DND-41 (cell line): ENCODE measurements at regions not wholly inside any gene's neighbourhood (a gene's known extent, or its start where the extent isn't known, plus 50 kb on each side); places are given as distances from the start of the nearest gene placed in this dataset.

Experiments used
- ATAC-seq: fragments of 200-7000 bp; cut with Tn5 transposase; 3 replicates; pipeline ENCODE4 v1.9.1; 2021; ENCODE audit warnings: low read depth; ENCODE audit not compliant: insufficient read depth
- DNase-seq: peaks from one replicate; pipeline ENCODE4 v3.0.0-alpha.2; 2020
- H2AFZ ChIP-seq: 2 replicates; pipeline ENCODE4 v1.6.0; 2012; ENCODE audit warnings: low read depth, low read length
- H3K27ac ChIP-seq: 2 replicates; pipeline ENCODE4 v1.5.1; 2012; ENCODE audit warnings: low read length, inconsistent platforms
- H3K27me3 ChIP-seq: fragments of 200-600 bp; sonication (generic); 2 replicates; pipeline ENCODE4 v1.6.0; 2012; ENCODE audit warnings: low read length, mild to moderate bottlenecking, inconsistent platforms; ENCODE audit not compliant: insufficient read depth, poor library complexity
- H3K36me3 ChIP-seq: 2 replicates; pipeline ENCODE4 v1.5.1; 2012; ENCODE audit warnings: low read length, inconsistent platforms; ENCODE audit not compliant: insufficient read depth
- H3K4me1 ChIP-seq: 2 replicates; pipeline ENCODE4 v1.5.1; 2012; ENCODE audit warnings: mild to moderate bottlenecking, low read length; ENCODE audit not compliant: insufficient read depth
- H3K4me2 ChIP-seq: 2 replicates; pipeline ENCODE4 v1.6.0; 2012; ENCODE audit warnings: mild to moderate bottlenecking, moderate library complexity, low read length, inconsistent platforms; ENCODE audit not compliant: insufficient read depth
- H3K4me3 ChIP-seq, 2 experiments: fragments of 200-600 bp in 1 of 2; shearing (Covaris generic) in 1 of 2; 2 replicates each; pipeline ENCODE4 v1.5.1; 2012 to 2016; ENCODE audit warnings: inconsistent platforms in 2 of 2, low read length in 2 of 2, mild to moderate bottlenecking in 2 of 2, low read depth in 1 of 2, moderate library complexity in 1 of 2
- H3K79me2 ChIP-seq: 2 replicates; pipeline ENCODE4 v1.6.0; 2012; ENCODE audit warnings: low read length, inconsistent platforms; ENCODE audit not compliant: insufficient read depth
- H3K9ac ChIP-seq: 2 replicates; pipeline ENCODE4 v1.6.0; 2012; ENCODE audit warnings: low read depth, mild to moderate bottlenecking, inconsistent platforms, low read length, moderate library complexity
- H3K9me3 ChIP-seq: 2 replicates; pipeline ENCODE4 v1.5.1; 2012; ENCODE audit warnings: low read length, moderate library complexity, mild to moderate bottlenecking, inconsistent platforms; ENCODE audit not compliant: insufficient read depth, severe bottlenecking
- H4K20me1 ChIP-seq: 2 replicates; pipeline ENCODE4 v1.6.0; 2012; ENCODE audit warnings: low read length; ENCODE audit not compliant: insufficient read depth
- EZH2 ChIP-seq: IDR thresholded peaks from 3 replicates; pipeline ENCODE4 v1.6.1; 2012; ENCODE audit warnings: borderline replicate concordance, low read depth, mild to moderate bottlenecking, moderate library complexity, low read length, inconsistent platforms; ENCODE audit not compliant: severe bottlenecking
- TF ChIP-seq, protein P1 (sequence below): IDR thresholded peaks from 2 replicates; pipeline ENCODE4 v1.5.1; 2012; ENCODE audit warnings: borderline replicate concordance, low read length, moderate library complexity, mild to moderate bottlenecking; ENCODE audit not compliant: poor library complexity, severe bottlenecking; ENCODE audit errors: extremely low read depth

DNA sequence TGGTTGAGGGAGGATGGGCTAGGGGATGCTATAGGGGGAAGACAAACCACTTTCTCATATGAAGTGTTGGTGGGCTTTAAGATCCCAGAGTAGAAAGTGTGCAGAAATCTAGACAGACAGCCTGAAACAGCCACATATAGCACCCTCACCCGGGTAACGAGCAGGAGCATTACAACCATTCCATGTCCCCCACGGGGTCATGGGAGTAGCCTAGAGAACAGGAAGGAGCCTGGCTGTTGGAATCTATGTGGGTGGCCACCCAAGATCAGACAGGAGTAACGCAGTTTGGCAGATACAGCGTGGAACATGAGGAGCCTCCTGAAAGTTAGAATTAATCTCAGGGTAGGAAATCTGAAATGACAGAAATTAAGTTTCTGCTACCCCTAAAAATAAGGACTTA is 146.1 kb upstream of the RAI14 start:
- H4K20me1 ChIP-seq: no peaks in the 10 kb centered on the region
- H3K4me2 ChIP-seq: no peak overlapping the region
- H3K36me3 ChIP-seq: no peaks in the 10 kb centered on the region
- H3K4me3 ChIP-seq: no peak overlapping the region
- H3K79me2 ChIP-seq: no peaks in the 10 kb centered on the region
- TF ChIP-seq, protein P1, sequence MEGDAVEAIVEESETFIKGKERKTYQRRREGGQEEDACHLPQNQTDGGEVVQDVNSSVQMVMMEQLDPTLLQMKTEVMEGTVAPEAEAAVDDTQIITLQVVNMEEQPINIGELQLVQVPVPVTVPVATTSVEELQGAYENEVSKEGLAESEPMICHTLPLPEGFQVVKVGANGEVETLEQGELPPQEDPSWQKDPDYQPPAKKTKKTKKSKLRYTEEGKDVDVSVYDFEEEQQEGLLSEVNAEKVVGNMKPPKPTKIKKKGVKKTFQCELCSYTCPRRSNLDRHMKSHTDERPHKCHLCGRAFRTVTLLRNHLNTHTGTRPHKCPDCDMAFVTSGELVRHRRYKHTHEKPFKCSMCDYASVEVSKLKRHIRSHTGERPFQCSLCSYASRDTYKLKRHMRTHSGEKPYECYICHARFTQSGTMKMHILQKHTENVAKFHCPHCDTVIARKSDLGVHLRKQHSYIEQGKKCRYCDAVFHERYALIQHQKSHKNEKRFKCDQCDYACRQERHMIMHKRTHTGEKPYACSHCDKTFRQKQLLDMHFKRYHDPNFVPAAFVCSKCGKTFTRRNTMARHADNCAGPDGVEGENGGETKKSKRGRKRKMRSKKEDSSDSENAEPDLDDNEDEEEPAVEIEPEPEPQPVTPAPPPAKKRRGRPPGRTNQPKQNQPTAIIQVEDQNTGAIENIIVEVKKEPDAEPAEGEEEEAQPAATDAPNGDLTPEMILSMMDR: no peak
- TF ChIP-seq EZH2: no peak
- peaks cover 4% of the 10 kb centered on the region for H3K27me3 ChIP-seq
- no peak for ATAC-seq
- H3K4me1 ChIP-seq: no peaks in the 10 kb centered on the region
- no peaks in the 10 kb centered on the region for H3K9me3 ChIP-seq
- no peak for DNase-seq
- H3K27ac ChIP-seq: no peak overlapping the region
- H2AFZ ChIP-seq: no peak overlapping the region
- no peak overlapping the region for H3K9ac ChIP-seq

DNA sequence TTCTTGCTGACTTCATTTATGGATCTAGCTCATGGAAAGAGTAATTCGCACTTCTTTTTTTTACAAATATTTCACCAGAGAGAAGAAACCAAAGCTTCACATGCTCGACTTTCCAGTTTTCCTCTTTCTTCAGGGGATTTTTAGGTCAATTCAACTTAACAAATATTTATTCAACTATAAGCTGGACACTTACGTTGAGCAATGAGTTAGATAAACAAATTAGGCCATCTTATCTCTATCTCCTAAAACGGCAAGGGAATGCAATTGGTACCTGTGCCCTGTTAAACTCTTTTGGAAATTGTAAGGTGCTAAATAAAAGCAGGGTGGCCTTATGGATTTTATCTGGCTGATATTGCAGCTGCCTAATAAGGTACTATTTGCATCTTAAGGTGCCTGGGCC is 145.1 kb upstream of the RAI14 start:
- Histone ChIP-seq H3K27ac (no peak overlapping the region), H2AFZ (no peak overlapping the region), H3K4me3 (no peak overlapping the region), H3K36me3 (no peaks in the 10 kb centered on the region), H3K4me1 (no peaks in the 10 kb centered on the region), H3K27me3 (peaks cover 4% of the 10 kb centered on the region), H3K79me2 (no peaks in the 10 kb centered on the region), H3K4me2 (no peak overlapping the region), H3K9ac (no peak overlapping the region), H3K9me3 (no peaks in the 10 kb centered on the region), H4K20me1 (no peaks in the 10 kb centered on the region)
- ATAC-seq (no peak), DNase-seq (no peak)
- no peak for TF ChIP-seq EZH2
- TF ChIP-seq, protein P1: no peak

DNA sequence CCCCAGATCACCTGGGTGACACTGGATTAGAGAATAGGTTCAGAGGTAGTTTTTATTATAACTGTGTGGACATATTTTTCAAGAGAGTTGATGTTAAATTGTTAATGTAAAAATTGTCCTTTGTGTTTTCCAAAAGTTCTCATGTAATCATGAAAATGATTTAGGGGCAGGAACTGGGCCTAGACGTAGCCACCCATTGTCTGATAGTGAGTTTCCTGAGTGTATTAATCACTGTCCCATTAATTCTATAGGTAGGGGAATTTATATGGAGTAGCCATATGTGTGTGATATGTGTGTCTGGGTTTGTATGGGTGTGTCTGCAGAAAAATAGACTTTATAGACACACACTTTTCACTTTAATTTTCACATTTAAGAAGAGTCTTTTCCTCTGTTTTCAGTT is 144.6 kb upstream of the RAI14 start:
- no peak overlapping the region for H3K4me2 ChIP-seq
- no peaks in the 10 kb centered on the region for H3K9me3 ChIP-seq
- no peak overlapping the region for H2AFZ ChIP-seq
- no peak overlapping the region for H3K27ac ChIP-seq
- no peak for TF ChIP-seq EZH2
- TF ChIP-seq, protein P1: no peak
- no peak overlapping the region for H3K9ac ChIP-seq
- H3K36me3 ChIP-seq: no peaks in the 10 kb centered on the region
- H4K20me1 ChIP-seq: no peaks in the 10 kb centered on the region
- H3K4me3 ChIP-seq: no peak overlapping the region
- H3K4me1 ChIP-seq: no peaks in the 10 kb centered on the region
- DNase-seq (no peak), ATAC-seq (no peak)
- no peaks in the 10 kb centered on the region for H3K79me2 ChIP-seq
- H3K27me3 ChIP-seq: peaks cover 4% of the 10 kb centered on the region

DNA sequence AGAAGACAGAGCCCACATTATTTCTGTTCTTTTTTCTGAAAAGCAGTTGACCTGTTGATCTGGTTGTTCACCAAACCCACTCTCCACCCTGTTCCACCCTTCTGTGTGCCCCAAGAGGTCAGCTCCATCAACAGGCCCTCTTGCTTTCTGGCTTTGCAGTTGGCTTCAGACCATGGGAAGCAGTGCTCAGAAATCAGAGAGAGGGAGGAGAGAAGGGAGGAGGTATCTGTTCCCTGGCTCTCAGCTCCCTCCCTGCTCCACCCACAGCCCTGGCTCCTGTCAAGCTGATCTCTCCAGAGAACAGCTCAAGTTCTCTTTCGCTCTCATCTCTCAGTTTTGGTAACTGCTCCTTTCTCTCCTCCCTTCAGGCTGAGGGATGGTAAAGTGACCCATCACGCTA is 144.2 kb upstream of the RAI14 start:
- Histone ChIP-seq H3K9ac (no peak overlapping the region), H3K4me2 (no peak overlapping the region), H3K27me3 (peaks cover 4% of the 10 kb centered on the region), H2AFZ (no peak overlapping the region), H3K4me3 (no peak overlapping the region), H4K20me1 (no peaks in the 10 kb centered on the region), H3K27ac (no peak overlapping the region), H3K36me3 (no peaks in the 10 kb centered on the region), H3K4me1 (no peaks in the 10 kb centered on the region), H3K79me2 (no peaks in the 10 kb centered on the region), H3K9me3 (no peaks in the 10 kb centered on the region)
- ATAC-seq (no peak), DNase-seq (no peak)
- TF ChIP-seq, protein P1: no peak
- no peak for TF ChIP-seq EZH2
